Caki2 (cell line): ENCODE measurements at regions not wholly inside any gene's neighbourhood (a gene's known extent, or its start where the extent isn't known, plus 50 kb on each side); places are given as distances from the start of the nearest gene placed in this dataset.

Experiments
- DNase-seq: peaks from one replicate; pipeline ENCODE4 v3.0.0-alpha.2; 2015; ENCODE audit warnings: low read depth
- in situ Hi-C: cut with HindIII; loops from 2 replicates; pipeline ENCODE4 v1.10.0; 2016; ENCODE audit warnings: low sequenced_read_pairs, low pct_unique_long_range_greater_than_20kb, mixed read lengths

DNA sequence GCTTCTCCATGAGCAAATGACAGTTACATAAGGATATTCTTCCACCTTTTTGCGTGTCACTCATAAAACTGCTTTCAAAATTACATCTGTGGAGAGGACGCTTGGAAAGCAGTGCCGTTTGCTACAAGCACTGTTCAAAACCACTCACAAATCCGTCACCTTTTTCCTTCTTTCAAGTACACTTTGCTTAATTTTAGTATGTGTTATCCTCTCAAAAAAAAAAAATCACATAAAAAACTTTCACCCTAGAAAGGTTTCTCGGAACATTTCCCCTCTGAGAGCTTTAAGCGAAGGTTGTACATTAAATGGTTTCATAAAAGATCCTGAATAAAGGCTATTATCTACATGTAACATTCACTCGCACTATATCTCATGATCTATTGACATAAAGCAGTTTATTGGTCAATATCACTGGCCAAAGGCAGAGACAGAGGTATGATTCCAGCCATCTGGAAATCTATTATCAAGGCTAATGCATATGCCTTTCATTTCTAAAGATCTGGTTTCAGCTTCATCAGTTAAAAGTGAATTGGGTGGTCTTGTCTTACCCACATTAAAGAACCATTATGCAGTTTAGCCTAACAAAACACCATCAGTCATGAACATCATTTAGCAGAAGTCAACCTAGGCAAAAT is 163.6 kb downstream of the ENC1 start:
- no peak for DNase-seq
- in situ Hi-C loops = no loop called here

DNA sequence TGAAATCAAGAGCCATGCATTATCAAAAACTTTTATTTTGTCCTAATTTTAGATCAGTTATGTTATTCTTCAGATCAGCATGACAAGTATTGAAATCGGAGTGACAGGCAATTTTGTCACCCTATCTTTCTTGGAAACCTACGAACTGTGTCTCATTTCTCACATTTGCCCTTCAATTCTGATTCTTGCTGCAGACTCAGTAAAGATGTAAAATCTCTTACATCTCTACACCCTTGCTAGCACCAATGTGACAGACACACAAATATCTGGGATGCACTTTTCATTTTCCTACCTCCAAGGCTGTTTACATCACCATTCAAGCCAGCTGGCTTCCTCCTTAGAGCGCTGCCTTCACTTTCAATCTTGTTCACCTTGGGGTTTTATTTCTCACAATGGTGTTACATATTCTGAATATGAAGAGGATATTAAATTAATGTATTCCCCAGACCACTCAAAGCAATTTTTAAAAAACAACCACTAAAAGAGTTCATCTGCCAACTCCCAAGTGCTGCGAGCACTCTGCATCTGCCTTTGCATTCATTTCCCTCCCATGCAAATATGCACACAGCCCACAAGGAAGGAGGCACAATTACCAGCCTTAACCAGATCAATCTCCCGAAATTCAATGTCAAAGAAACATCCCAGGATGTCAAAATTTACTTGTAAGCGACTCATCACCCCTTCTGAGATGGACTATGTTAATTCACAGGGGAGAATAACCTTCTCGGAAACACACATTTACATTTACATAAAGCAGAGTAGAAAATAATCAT is 164.3 kb downstream of the ENC1 start:
- DNase-seq = no peak
- in situ Hi-C loops = no loop called here

- in situ Hi-C loops = no loop called here
- no peak for DNase-seq
These were observed 168.7 kb downstream of the ENC1 start for GRCh38 chr5:74471875-74472274.

GRCh38 chr5:74469234-74469994 is 171.1 kb downstream of the ENC1 start:
- DNase-seq = no peak
- in situ Hi-C loops = no loop called here

DNA sequence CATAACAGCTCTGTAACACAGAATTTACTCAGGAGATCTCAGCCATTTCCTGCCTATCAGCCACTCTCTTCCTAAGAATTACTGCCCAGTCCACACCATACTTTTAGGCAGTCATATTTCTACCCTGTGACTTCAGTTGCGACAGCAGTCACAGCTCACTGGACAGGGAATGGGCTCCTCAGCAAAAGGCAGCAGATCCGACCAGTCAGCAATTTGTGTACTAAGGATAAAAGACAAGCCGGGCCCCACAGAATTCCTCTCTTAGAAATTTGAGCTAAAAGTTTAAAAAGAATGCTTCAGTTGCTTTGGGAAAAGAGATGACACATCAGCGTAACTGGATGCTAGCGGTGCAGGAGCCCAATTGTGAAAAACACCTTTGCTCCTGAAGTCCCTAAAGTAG is 172.1 kb downstream of the ENC1 start:
- no peak for DNase-seq
- in situ Hi-C loops = no loop called here

- DNase-seq = no peak
- in situ Hi-C loops = no loop called here
These were observed 174.8 kb downstream of the ENC1 start for GRCh38 chr5:74465724-74466123.

DNA sequence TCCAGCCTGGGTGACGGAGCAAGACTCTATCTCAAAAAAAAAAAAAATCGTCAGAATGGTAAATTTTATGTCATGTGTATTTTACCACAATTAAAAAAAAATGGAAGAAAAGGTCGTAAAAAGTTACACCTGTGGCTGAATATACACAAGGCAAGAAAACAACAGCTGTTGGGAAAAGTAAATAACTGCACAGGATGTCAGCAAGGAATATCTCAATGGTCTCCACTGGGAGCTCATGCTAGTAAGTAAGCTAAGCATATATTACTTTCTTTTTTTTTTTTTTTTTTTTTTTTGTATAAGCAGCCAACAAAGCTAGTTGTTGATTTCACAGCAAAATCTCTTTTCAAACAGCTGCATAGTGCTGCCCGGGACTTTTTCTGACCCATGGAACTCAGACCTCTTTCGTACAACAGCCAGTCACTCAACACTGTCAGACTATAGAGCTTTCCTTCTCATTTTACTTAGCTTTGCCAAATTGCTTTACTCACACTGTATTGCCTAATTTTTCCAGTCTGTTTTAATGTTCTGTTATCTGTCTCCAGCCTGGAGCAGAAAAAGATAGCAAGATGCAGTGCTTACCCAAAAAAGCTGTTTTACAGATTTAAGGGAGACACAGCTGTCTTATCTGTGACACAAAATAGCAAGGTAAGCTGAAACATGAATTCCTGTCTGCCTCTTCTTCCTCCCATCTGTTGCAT is 175.9 kb downstream of the ENC1 start:
- DNase-seq = no peak
- in situ Hi-C loops = no loop called here

DNA sequence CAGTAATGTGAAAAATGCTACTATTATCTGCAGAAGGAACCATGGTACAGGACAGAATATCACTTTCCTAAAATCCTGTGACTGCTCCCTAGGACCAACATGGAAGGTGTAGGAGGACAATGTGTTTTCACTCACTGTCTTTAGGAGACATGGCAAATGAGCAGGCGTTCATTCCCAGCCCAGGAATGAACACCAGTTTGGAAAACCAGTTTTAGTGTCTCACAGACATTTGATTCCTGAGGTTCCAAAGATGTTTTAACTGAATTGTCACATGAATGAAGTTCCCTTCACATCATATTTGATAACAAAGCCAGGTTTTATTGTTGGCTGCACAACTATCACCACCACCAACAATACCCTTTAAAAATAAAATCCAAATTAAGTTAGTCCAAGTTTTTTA is 178.2 kb downstream of the ENC1 start:
- no peak for DNase-seq
- in situ Hi-C loops = no loop called here

- DNase-seq = no peak
- in situ Hi-C loops = no loop called here
These were observed 179.3 kb downstream of the ENC1 start for GRCh38 chr5:74461251-74461650.

DNA sequence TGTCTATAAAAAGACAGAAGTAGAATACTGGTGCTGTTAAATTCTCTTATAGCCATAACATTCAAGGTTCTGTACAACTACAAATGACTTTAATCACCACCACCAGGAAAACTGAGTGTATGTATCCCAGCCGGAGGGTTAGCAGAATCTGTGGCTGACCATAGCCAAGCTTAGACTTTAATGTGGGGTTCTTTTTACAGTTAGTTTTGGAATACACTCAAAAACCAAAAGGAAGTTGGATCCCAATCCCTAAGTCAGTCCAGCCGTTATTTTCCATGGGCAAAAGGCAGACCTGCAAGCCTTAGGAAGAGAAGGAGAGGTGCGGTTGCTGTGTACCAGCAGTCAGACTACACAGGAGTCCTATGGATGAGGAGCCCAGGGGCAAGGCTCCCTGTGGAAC is 179.8 kb downstream of the ENC1 start:
- in situ Hi-C loops = no loop called here

DNA sequence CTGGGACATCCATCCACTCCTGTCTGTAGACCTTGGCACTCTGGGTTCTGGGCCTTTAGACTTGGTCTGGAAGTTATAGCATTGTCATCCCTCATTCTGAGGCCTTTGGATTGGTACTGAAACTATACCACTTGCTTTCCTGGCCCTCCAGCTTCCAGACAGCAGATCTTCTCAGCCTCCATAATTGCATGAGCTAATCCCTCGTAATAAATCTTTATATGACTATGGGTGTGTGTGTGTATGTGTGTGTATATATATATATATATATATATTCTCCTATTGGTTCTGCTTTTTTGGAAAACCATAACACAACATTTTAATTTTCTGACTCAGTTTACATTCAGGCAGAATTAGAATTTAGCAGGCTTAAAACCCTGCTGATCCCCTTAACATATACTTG is 180.5 kb downstream of the ENC1 start:
- in situ Hi-C loops = no loop called here
- DNase-seq = no peak

More for the DNA sequence above, 179.8 kb downstream of the ENC1 start:
- no peak for DNase-seq

GRCh38 chr5:74457876-74458275 is 182.7 kb downstream of the ENC1 start:
- no peak for DNase-seq
- in situ Hi-C loops = no loop called here

DNA sequence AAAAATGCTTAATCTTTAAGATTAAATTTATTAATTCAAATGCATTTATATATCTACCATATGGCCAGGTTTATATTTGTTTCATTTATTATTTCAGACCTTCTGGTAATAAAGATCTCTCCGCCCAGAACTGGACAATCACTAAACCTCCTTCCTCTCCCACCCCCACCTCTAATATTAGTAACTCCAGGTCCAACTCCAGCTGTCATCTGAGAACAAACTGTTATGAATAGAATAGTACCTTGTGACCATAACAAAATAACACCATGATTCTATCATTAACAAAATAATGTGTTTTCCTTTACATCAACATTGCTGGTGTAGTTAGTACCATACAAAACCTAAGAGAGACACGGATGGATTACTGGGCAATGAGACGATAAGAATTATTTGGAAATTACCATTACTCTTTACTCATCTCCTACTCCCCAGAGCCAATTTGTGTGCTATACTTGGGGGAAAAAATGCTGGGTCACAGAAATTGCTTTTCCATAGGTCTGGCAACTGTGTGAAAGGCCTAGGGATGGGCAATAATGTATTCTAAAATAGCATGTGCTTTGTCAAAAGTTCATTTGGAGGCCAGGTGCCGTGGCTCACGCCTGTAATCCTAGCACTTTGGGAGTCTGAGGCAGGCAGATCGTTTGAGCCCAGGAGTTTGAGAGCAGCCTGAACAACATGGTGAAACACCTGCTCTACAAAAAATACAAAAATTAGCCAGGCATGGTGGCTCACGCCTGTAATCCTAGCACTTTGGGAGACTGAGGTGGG is 186.1 kb downstream of the ENC1 start:
- in situ Hi-C loops = no loop called here
- no peak for DNase-seq

- in situ Hi-C loops = no loop called here
- DNase-seq = no peak
These were observed 187.7 kb downstream of the ENC1 start for GRCh38 chr5:74452856-74453255.

DNA sequence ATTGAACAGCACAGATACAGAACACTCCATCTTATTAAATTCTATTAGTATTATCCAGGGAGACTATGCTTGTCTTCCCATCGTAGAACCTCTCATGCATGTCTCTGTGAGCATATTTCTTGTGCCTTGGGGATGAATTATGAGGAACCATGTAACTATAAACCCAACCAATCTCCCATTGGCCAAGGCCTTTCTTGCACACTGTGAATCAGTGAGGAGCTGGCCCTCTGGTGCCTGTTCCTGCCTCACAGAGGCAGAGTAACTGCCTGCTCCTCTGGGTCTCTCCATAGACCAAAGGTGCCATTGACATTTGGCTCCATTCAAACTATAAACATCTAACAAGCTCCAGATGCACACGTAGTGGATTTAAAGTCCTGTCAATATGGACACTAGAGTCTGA is 190.4 kb downstream of the ENC1 start:
- no peak for DNase-seq
- in situ Hi-C loops = no loop called here

DNA sequence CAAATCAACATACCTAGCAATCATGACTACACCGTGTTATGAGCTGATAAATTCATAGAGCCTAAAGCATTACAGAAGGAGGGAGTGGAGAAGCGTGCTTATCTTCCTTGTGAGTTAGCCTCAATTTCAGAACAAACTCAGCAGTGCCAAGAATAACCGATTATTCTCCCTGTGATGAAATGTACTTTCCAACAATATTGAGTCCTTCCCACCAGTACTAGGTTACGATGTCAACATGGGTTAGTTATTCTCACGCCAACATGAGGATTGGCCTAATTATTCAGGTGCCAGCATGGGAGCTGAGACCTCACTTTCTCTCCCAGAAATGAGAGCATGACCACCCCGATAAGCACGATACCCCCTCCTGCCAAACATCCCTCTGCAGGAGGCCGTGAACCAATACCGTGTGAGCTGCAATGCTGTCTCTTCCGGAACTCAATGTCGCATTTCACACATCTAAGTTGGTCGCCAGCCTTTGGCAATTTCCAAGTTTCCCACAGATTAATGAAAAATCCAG is 193.7 kb downstream of the ENC1 start:
- in situ Hi-C loops = no loop called here
- DNase-seq = no peak

DNA sequence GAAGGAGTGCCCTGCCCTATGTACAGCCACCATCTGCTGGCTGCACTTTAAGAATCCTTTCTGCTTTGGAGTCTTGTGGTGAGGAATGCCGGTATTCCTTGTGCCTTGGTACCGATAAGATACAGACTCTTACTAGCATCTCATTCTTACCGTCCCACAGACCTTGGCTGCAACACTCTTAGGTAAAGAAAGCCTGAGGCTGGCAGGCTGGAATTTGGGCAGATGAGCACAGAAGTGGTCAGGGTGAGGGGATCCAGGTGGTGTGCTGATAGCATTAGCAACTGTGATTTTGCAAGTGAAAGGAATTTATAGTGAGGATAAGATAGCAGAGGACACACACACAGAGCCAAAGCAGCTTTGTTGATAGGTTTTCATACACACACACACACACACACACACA is 198.1 kb downstream of the ENC1 start:
- in situ Hi-C loops = no loop called here
- no peak for DNase-seq

DNA sequence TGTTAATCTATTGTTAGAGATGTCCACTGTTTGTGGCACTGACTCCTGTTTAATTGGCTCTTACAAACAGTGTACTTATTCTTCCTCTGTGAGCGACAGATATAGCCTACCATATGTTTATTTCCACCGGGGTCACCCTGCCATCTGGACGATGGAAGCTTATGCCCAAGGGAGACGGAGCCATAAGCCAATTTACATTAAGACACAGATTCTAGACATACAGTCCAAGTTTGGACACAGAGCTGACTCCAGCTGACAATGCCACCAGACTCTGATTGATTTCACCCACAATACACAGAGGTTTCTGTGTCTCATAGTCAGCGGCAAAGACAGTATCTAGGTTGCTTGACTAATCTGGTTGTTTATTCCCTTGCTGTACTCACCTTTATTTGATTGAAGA is 198.9 kb downstream of the ENC1 start:
- no peak for DNase-seq
- in situ Hi-C loops = no loop called here
